IMR-90 (cell line): ENCODE measurements at regions not wholly inside any gene's neighbourhood (a gene's known extent, or its start where the extent isn't known, plus 50 kb on each side); places are given as distances from the start of the nearest gene placed in this dataset.

Source experiments
- ATAC-seq: fragments of 200-7000 bp; cut with Tn5 transposase; 2 replicates; pipeline ENCODE4 v1.9.1; 2020; ENCODE audit warnings: low read depth, mild to moderate bottlenecking, moderate library complexity
- BruUV-seq: library from RNA; stranded (reverse); fragments of 400-500 nt; replicated peaks from 2 replicates; lab custom pipeline; 2021; lab: Mats Ljungman, UMichigan
- CTCF ChIA-PET: fragments of 300-600 bp; formaldehyde crosslinking; extraction: SDS; loops from one replicate; lab custom pipeline; 2021; ENCODE audit warnings: antibody characterized with exemption; lab: Yijun Ruan, JAX
- POLR2A ChIA-PET: fragments of 300-600 bp; sonication (Branson Sonifier 250); formaldehyde crosslinking; loops from one replicate; lab custom pipeline; 2022; ENCODE audit warnings: antibody characterized with exemption; ENCODE audit not compliant: unreplicated experiment; lab: Charles Lee
- DNase-seq: peaks from one replicate; pipeline ENCODE4 v3.0.0; 2013
- H2AFZ ChIP-seq: replicated peaks from 2 replicates; pipeline ENCODE3; 2013; ENCODE audit warnings: low read length, mild to moderate bottlenecking; ENCODE audit not compliant: poor library complexity
- H2AK5ac ChIP-seq: 2 replicates; pipeline ENCODE4 v1.6.1; 2013; ENCODE audit warnings: low read depth, low read length, inconsistent platforms
- H2AK9ac ChIP-seq: replicated peaks from 2 replicates; pipeline ENCODE3; 2013; ENCODE audit warnings: mild to moderate bottlenecking, low read depth, low read length, moderate library complexity; ENCODE audit not compliant: poor library complexity
- H2BK120ac ChIP-seq: 2 replicates; pipeline ENCODE4 v1.6.1; 2013; ENCODE audit warnings: low read depth, low read length, inconsistent platforms
- H2BK15ac ChIP-seq: 3 replicates; pipeline ENCODE4 v1.6.1; 2013; ENCODE audit warnings: low read depth, low read length, inconsistent platforms
- H2BK20ac ChIP-seq: 2 replicates; pipeline ENCODE4 v1.6.1; 2013; ENCODE audit warnings: low read depth, mild to moderate bottlenecking, inconsistent platforms, low read length, moderate library complexity
- H2BK5ac ChIP-seq: 2 replicates; pipeline ENCODE4 v1.6.1; 2013; ENCODE audit warnings: mild to moderate bottlenecking, low read depth, low read length, inconsistent platforms; ENCODE audit not compliant: poor library complexity, severe bottlenecking
- H3K14ac ChIP-seq: replicated peaks from 2 replicates; pipeline ENCODE4 v1.6.1; 2013; ENCODE audit warnings: low read depth, low read length, inconsistent platforms
- H3K18ac ChIP-seq: 2 replicates; pipeline ENCODE4 v1.6.1; 2013; ENCODE audit warnings: low read depth, low read length, control low read depth
- H3K23ac ChIP-seq: 2 replicates; pipeline ENCODE4 v1.6.1; 2013; ENCODE audit warnings: low read depth, low read length, inconsistent platforms
- H3K27ac ChIP-seq: 2 replicates; pipeline ENCODE4 v1.5.1; 2013; ENCODE audit warnings: mild to moderate bottlenecking, control low read depth, low read length; ENCODE audit not compliant: insufficient read depth
- H3K27me3 ChIP-seq: 2 replicates; pipeline ENCODE4 v1.6.1; 2013; ENCODE audit warnings: low read length; ENCODE audit not compliant: control insufficient read depth, insufficient read depth
- H3K36me3 ChIP-seq: 2 replicates; pipeline ENCODE4 v1.6.1; 2013; ENCODE audit warnings: low read length, mixed read lengths; ENCODE audit not compliant: control insufficient read depth, insufficient read depth
- H3K4ac ChIP-seq: 2 replicates; pipeline ENCODE4 v1.6.1; 2013; ENCODE audit warnings: low read depth, low read length, inconsistent platforms
- H3K4me1 ChIP-seq: 2 replicates; pipeline ENCODE4 v1.6.1; 2013; ENCODE audit warnings: low read length, mixed read lengths; ENCODE audit not compliant: control insufficient read depth, insufficient read depth
- H3K4me2 ChIP-seq: 2 replicates; pipeline ENCODE4 v1.6.1; 2013; ENCODE audit warnings: low read depth, mild to moderate bottlenecking, control low read depth, low read length, moderate library complexity
- H3K4me3 ChIP-seq: 2 replicates; pipeline ENCODE4 v1.5.1; 2013; ENCODE audit warnings: low read depth, mild to moderate bottlenecking, control low read depth, low read length, moderate library complexity; ENCODE audit not compliant: insufficient read depth
- H3K56ac ChIP-seq: 2 replicates; pipeline ENCODE4 v1.6.1; 2013; ENCODE audit warnings: low read length, inconsistent platforms; ENCODE audit not compliant: insufficient read depth; ENCODE audit errors: extremely low read depth
- H3K79me1 ChIP-seq, 2 experiments: 2 replicates each; pipeline ENCODE4 v1.6.1; 2013; ENCODE audit warnings: low read length in 2 of 2, inconsistent platforms in 1 of 2, low read depth in 1 of 2
- H3K9ac ChIP-seq: 2 replicates; pipeline ENCODE4 v1.6.1; 2013; ENCODE audit warnings: low read depth, low read length, control low read depth
- H3K9me1 ChIP-seq: 2 replicates; pipeline ENCODE4 v1.6.1; 2013; ENCODE audit warnings: low read length, inconsistent platforms; ENCODE audit not compliant: insufficient read depth
- H3K9me3 ChIP-seq: 2 replicates; pipeline ENCODE4 v1.6.1; 2013; ENCODE audit warnings: low read length; ENCODE audit not compliant: control insufficient read depth, insufficient read depth
- H4K20me1 ChIP-seq: 2 replicates; pipeline ENCODE4 v1.6.1; 2013; ENCODE audit warnings: low read length, inconsistent platforms; ENCODE audit not compliant: insufficient read depth
- H4K5ac ChIP-seq: 2 replicates; pipeline ENCODE4 v1.6.1; 2013; ENCODE audit warnings: mild to moderate bottlenecking, low read depth, low read length, control low read depth
- H4K8ac ChIP-seq, 2 experiments: 2 replicates each; pipeline ENCODE4 v1.6.1; 2013; ENCODE audit warnings: low read depth in 2 of 2, low read length in 2 of 2, control low read depth in 1 of 2, inconsistent platforms in 1 of 2
- H4K91ac ChIP-seq: 2 replicates; pipeline ENCODE4 v1.6.1; 2013; ENCODE audit warnings: low read depth, low read length, inconsistent platforms; ENCODE audit not compliant: insufficient read depth
- WGBS, 2 experiments: methylation state at CpG; one replicate each; pipeline versions ENCODE4 v1.1.5 to v1.1.7; 2013; ENCODE audit warnings: missing lambda C conversion rate in 2 of 2; ENCODE audit not compliant: insufficient read length in 1 of 2; ENCODE audit errors: extremely low coverage in 2 of 2; 5-methylcytosine and 5-hydroxymethylcytosine counted together
- dilution Hi-C: fragments of 300-500 bp; cut with HindIII; formaldehyde crosslinking; loops from one replicate; pipeline ENCODE4 v1.14.3; 2018; ENCODE audit warnings: low sequenced_read_pairs; ENCODE audit not compliant: unreplicated experiment
- in situ Hi-C: fragments of 300-500 bp; cut with MboI; formaldehyde crosslinking; loops from 3 replicates; pipeline ENCODE4 v1.14.3; 2019; ENCODE audit warnings: low sequenced_read_pairs, inconsistent platforms, mixed read lengths
- intact Hi-C: fragments of 100-400 bp; cut with micrococcal nuclease; formaldehyde crosslinking; loops from 2 replicates; pipeline ENCODE4 v1.10.0; 2022
- TF ChIP-seq, protein P1 (sequence below): conservative IDR thresholded peaks from 2 replicates; pipeline ENCODE4 v1.5.1; 2012; ENCODE audit warnings: mild to moderate bottlenecking, low read depth, low read length, improper control_type of control experiment

DNA sequence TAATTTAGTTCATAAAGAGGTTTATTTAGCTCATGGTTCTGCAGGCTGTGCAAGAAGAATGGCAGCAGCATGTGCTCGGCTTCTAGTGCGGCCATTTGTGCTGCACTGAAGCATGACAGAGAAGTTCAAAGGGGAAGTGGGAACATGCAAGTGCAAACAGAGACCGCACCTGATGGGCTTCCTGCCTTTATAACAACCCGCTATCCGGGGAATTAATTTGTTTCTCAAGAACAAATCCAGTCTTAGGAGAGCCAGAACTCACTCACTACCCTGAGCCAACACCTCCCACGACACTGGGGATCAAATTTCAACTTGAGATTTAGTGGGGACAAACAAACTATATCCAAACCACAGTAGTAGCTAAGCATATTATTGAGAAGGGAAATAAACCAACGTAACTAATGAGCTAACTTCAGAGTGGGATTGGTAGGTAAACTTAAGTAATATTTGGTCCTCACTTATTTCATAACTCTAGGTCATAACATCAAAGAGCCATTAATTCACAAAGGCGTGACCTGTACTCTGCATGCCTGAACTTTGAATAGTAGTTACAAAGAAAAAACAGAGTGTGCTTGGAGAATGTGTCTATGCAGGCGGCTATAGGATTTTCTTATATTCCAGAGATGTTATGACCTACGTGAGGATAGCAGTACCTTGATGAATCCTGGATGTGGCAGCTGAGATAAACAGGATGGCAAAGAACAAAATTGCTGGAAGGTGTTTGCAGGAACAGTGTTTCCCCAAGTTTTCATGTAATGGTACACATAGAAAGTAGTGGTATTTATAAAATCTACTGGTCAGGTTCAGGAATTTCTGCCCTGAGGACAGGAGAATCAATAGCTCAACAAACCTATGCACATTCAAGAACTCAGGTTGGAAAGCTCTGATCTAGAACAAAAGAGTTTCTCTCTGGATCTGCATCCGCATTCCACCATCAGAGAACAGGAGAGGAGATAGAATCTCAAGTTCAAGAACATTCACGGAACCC lies 845.9 kb upstream of the ID2 start:
- CTCF ChIA-PET = interaction anchor here (3.1 kb wide), 1 partner anchor 13 kb away, joined by 8 read pairs; no protein-coding TSS in a partner anchor

More for the DNA sequence above, 845.9 kb upstream of the ID2 start:
- H4K91ac ChIP-seq = no peak overlapping the region
- intact Hi-C loops (no loop called here), in situ Hi-C loops (loop anchor here (25.0 kb wide), 1 partner anchor 851 kb away; the partner anchor contains the start of gene ID2), dilution Hi-C loops (no loop called here)
- H3K14ac ChIP-seq = no peak overlapping the region
- H3K4me2 ChIP-seq = no peak overlapping the region
- no peak overlapping the region for H2BK120ac ChIP-seq
- no peaks in the 10 kb centered on the region for H3K9me3 ChIP-seq
- no peak for DNase-seq
- H4K20me1 ChIP-seq = no peaks in the 10 kb centered on the region
- H4K8ac ChIP-seq = no peak overlapping the region
- H4K5ac ChIP-seq = no peak overlapping the region
- H3K18ac ChIP-seq = no peak overlapping the region
- H2BK15ac ChIP-seq = no peak overlapping the region
- H3K9ac ChIP-seq = no peak overlapping the region
- BruUV-seq = no TSS peak
- TF ChIP-seq, protein P1, sequence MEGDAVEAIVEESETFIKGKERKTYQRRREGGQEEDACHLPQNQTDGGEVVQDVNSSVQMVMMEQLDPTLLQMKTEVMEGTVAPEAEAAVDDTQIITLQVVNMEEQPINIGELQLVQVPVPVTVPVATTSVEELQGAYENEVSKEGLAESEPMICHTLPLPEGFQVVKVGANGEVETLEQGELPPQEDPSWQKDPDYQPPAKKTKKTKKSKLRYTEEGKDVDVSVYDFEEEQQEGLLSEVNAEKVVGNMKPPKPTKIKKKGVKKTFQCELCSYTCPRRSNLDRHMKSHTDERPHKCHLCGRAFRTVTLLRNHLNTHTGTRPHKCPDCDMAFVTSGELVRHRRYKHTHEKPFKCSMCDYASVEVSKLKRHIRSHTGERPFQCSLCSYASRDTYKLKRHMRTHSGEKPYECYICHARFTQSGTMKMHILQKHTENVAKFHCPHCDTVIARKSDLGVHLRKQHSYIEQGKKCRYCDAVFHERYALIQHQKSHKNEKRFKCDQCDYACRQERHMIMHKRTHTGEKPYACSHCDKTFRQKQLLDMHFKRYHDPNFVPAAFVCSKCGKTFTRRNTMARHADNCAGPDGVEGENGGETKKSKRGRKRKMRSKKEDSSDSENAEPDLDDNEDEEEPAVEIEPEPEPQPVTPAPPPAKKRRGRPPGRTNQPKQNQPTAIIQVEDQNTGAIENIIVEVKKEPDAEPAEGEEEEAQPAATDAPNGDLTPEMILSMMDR = no peak
- H3K79me1 ChIP-seq = no peaks in the 10 kb centered on the region
- no peak overlapping the region for H3K23ac ChIP-seq
- no peak overlapping the region for H3K56ac ChIP-seq
- POLR2A ChIA-PET = no interaction called here
- H3K36me3 ChIP-seq = no peaks in the 10 kb centered on the region
- H3K4ac ChIP-seq = no peak overlapping the region
- no peaks in the 10 kb centered on the region for H3K27me3 ChIP-seq
- H3K27ac ChIP-seq = no peak overlapping the region
- no peak overlapping the region for H2AFZ ChIP-seq
- no peak for ATAC-seq
- H3K9me1 ChIP-seq = no peaks in the 10 kb centered on the region
- no peak overlapping the region for H2AK9ac ChIP-seq
- H2BK20ac ChIP-seq = no peak overlapping the region
- H3K4me3 ChIP-seq = no peak overlapping the region
- H3K4me1 ChIP-seq = peaks cover under 1% of the 10 kb centered on the region; the same call in 1 of the 2 replicates
- H2BK5ac ChIP-seq = no peak overlapping the region
- H2AK5ac ChIP-seq = no peak overlapping the region
- 81% methylated on average over 3 of the region's 12 CpGs; no CpG with 5 or more reads in 1 of the 2 experiments for WGBS, 2 experiments
